Stromal cell of bone marrow (primary cell): ENCODE measurements at regions not wholly inside any gene's neighbourhood (a gene's known extent, or its start where the extent isn't known, plus 50 kb on each side); places are given as distances from the start of the nearest gene placed in this dataset.
"Not testable (repeated sequence)": the region's sequence is repeated elsewhere in the genome, so short reads cannot be mapped to it uniquely, and the experiment has no call there.

Source experiments
- DNase-seq: peaks from one replicate; pipeline ENCODE4 v3.0.0-alpha.2; 2012; ENCODE audit warnings: low read depth

DNA sequence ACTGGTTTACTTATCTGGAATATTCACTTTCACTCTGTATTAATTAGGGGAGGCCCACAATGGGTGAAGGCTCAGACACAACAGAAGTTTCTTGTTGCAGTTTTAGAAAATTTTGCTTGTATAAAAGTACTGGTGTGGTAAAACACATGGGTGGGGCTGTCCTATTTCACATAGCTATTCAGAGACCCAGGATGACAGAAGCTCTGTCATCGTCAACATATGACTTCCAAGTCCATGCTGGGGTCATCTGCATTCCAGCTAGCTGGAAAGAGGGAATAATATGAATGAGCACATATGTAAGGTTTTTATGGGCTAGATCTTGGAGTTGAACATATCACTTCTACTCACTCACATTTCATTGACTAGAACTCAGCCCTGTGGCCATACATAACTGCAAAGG is 166.4 kb upstream of the KCTD3 start:
- DNase-seq: no peak

DNA sequence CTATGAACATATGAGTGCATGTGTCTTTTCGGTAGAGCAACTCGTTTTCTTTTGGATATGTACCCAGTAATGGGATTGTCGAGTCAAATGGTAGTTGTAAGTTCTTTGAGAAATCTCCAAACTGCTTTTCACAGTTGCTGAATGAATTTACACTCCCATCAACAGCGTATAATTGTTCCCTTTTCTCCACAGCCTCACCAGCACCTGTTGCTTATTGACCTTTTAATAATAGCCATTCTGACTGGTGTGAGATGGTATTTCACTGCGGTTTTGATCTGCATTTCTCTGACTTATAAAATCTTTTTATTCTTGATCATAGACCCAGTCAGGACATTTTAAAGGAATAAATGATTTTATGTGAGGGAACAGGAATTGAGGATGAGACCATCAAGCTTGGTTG is 165.0 kb upstream of the KCTD3 start:
- no peak for DNase-seq

DNA sequence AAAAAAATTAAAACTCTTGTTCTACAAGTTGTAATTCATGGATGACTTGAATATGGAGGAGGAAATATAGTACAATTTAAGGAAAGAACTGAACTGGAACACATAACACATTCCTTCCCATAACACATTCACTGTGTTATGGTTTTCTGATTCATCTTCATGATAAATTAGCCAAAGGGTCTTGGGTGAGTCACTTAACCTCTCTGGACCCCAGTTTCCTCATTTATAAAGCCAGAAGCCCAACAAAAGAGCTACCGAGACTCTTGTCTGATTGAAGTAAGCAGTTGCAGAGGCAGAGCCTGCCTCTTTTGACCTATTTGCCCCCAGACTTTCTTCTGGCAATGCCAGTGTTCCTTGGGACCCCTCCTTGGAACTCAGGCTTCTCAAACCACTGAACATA is 161.9 kb upstream of the KCTD3 start:
- DNase-seq: no peak

DNA sequence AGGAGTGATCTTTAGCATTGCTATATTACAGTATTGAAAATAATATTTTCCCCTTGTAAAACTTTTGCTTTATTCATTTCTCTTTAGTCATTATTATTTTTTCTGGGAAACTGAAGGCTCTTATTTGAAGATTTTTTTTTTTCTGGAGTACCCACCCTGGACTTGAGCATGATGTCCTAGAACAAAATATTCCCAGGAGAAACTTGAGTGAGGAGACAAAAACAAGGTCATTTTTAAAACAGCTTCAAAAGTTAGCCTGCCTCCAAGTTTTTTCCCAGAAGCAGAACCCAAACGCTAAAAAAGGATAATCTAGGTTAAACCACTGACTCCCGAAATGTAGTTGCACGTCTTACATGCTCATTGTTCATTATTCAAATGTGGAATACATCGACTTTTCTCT is 160.2 kb upstream of the KCTD3 start:
- DNase-seq: no peak

DNA sequence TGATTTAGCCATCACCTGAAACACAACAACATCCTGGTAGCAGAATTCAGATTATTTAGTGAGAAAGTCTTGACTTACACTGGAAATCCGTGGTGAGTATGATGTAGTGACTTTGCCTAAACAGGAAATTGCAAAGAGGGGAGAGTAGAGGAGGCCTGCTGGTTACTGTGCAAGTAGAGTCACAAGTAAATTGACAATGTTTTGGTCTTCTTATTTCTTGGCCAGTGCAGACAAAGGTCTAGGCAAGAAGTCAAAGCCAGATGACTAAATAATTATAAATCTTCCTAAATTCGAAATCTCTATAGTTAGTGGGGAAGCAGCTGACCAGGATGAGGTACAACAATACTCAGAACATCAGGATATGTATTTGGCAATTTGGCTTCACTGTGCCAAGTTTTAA is 159.5 kb upstream of the KCTD3 start:
- peak; percentile 59 for DNase-seq

DNA sequence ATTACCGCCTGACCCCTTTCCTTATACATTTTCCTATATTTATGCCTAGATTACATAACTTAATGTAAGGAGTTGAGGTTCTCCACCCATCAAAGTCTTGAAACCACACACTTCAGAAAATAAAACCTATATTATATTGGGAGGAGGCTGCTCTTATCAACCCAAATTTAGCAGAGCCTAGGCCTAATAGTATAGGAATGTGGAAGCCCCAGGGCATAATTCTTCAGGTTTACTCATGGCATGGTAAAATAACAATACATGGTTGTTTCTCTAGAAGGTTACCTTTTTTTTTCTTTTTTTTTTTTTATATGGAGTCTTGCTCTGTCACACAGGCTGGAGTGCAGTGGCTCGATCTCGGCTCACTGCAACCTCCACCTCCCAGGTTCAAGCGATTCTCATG is 157.6 kb upstream of the KCTD3 start:
- DNase-seq: not testable (repeated sequence)

DNA sequence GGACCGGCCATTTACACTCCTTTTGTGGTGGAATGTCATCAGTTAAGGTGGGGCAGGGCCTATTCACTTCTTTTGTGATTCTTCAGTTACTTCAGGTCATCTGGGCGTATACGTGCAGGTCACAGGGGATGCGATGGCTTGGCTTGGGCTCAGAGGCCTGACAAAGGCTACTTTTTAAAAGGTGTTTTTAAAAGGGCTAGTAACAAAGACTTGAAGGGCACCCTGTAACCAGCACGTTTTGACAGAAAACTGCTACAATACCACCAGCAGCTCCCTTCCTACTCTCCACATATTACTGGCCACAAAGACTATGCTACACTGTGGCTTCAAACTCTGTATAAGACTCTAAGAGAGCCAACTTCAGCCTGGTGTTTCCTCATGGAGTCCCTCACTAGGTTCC is 151.6 kb upstream of the KCTD3 start:
- not testable (repeated sequence) for DNase-seq

DNA sequence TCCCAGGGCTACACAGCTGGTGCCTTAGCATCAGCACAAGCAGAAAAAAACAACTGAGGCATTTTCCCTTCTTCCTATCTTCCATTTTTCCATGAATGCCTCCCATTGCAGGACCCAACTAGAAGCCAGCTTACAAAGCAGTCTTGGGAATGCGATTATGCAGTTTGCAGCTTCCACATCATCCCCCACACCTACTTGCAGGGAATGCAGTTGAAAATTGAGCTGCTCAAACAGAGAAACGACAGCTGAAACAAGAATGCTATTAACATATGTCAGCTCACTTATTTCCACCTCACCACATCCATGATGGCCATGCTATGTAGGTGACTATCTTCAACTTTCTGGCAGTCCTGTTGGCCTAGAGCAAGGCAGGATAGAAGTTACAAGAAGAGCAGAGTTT is 150.6 kb upstream of the KCTD3 start:
- no peak for DNase-seq

DNA sequence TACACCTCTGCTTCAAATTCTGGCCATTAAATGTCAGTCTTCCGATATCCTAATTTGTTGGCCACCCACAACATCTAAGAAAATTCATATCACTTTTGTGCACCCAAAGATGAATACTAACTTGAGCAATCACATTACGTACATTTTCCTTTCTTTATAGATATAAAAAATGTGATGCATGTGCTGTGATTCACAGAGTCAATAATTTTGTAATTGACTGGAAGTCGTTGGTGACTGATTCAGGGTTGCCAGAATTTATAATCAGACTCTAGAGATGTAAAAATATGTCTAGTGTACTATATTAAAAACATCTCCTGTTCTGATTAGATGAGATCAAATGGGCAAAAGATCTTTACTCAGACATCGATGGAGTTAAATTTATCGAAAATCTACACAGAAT is 150.0 kb upstream of the KCTD3 start:
- peak; percentile 65 for DNase-seq

DNA sequence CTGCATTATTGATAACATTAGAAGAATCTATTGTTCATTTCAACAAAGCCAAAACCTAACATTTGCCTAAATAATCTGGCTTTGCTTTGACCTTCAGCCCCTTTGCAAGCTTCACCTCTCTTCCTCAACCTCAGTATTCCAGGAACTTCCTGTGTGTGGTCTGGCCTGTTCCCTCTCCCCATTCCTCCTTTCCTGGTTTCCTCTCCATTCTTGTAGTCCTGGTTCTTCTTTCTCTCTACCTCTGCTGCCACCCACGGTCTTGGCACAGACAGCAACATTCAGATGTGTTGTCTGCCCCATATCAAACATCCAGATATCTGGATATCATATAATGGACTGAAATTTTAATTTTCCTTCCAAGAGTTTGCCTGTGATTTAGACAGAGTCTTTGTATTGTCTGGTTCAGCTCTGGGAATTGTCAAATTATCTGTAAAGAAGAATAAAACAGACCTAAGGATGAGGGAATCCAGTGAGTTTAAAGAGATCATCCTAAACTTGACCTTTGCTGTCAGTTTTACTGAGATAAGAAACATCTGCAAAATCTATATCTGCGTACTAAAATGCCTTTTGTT is 148.1 kb upstream of the KCTD3 start:
- DNase-seq: no peak

DNA sequence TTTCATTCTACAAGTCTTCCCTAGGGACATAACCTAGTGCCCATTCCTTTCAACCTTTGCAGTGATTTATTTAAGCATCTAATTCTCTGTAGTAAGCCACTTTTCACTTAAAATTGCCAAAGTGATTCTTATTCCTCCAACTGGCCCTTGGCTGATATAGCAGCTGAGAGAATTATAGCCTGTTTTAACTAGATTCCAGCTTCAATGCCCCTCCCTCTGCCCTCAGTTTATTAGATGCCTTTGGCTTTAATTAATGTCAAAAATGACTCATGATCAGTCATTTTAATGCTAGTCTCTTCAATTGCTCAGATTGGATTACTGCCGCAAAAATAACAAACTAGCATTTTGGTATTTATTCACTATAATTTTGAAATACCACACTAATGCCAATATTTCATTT is 145.4 kb upstream of the KCTD3 start:
- DNase-seq: peak; percentile 44

DNA sequence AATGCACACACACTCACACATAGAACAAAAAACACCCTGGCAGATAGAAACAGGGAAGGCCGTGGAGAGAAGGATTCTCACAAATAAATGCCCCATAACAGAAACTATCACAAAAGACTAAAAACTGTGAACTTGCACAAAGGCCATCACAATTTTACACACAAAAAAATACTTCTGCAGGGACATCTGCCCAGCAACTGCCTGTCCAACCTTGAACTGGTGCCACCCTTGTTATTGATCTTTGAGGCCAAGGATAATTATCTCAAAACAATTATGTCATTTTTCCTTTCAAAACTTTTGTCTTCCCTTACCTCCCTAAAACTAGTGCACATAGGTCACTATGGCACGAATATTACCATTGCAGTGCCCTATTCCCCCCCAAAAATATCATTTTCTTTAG is 143.8 kb upstream of the KCTD3 start:
- DNase-seq: no peak

DNA sequence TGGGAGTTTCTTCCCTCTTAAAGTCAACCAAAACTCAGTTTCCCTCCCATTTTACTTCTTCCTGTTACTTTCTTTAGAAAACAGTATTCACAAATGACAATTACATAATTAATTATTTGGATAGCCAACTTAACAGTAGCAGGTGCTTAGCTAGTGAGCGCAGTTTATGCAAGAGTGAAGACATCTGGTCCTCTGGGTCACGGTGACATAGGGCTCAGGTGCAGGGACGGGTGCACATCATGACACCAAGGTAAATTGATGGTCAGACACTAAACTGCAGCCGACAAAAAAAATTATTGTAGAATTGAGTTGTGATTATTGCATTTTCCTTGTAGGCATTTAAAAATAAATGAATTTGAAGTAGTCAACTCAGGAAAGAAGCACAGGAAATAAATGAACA is 142.0 kb upstream of the KCTD3 start:
- DNase-seq: no peak

DNA sequence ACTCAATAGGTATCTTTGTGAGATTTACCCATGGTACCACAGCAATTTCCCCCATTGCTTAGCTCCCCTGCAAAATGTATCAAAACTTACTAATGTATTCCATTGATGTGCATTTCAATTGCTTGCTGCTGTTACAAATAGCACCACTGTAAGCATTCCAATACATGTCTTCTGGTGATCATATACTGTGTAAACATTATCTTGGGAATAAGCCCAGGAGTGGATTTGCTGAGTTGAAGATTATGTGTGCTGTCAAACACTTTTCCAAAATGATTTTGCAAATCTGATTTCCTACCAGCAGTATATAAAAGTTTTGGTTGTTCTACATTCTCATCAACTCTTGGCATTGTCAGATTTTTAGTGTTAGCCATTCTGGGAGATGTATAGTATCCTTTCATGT is 141.0 kb upstream of the KCTD3 start:
- no peak for DNase-seq

DNA sequence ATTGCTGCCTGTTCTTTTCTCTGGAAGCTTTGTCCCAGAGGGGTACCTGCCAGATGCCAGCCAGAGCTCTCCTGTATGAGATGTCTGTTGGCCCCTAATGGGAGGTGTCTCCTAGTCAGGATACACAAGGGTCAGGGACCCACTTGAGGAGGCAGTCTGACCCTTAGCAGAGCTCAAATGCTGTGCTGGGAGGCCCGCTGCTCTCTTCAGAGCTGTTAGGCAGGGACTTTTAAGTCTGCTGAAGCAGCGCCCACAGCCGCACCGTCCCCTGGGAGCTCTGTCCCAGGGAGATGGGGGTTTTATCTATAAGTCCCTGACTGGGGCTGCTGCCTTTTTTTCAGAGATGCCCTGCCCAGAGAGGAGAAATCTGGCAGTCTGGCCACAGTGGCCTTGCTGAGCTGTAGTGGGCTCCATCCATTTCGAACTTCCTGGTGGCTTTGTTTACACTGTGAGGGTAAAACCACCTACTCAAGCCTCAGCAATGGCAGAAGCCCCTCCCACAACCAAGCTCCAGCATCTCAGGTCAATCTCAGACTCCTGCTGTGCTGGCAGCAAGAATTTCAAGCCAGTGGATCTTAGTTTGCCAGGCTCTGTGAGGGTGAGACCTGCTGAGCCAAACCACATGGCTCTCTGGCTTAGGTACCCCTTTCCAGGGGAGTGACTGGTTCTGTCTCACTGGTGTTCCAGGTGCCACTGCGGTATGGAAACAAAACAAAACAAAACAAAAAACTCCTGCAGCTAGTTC is 134.4 kb upstream of the KCTD3 start:
- DNase-seq: not testable (repeated sequence)

DNA sequence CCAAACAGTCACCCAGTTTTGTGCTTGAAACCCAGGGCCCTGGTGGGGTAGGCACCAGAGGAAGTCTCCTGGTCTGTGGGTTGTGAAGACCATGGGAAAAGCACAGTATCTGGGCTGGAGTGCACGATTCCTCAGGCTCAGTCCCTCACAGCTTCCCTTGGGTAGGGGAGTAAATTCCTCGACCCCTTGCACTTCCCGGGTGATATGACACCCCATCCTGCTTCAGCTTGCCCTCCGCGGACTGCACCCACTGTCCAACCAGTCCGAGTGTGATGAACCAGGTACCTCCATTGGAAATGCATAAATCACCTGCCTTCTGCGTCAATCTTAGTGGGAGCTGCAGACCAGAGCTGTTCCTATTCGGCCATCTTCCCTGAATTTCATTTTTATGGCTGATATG is 133.9 kb upstream of the KCTD3 start:
- DNase-seq: no peak

DNA sequence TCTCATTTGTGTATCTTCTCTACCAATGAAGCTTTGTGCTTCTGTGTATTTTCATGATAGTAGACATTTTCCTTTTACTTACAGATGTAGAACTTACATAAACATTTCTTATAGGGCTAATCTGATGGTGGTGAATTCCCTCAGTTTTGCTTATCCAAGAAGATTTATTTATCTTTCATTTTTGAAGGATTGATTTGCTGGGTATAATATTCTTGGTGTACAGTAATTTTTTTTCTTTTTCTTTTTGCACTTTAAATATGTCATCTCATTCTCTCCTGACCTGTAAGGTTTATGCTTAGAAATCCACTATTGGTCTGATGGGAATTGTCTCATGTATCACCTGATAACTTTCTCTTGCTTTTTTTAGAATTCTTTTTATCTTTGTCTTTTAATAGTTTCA is 127.6 kb upstream of the KCTD3 start:
- no peak for DNase-seq

DNA sequence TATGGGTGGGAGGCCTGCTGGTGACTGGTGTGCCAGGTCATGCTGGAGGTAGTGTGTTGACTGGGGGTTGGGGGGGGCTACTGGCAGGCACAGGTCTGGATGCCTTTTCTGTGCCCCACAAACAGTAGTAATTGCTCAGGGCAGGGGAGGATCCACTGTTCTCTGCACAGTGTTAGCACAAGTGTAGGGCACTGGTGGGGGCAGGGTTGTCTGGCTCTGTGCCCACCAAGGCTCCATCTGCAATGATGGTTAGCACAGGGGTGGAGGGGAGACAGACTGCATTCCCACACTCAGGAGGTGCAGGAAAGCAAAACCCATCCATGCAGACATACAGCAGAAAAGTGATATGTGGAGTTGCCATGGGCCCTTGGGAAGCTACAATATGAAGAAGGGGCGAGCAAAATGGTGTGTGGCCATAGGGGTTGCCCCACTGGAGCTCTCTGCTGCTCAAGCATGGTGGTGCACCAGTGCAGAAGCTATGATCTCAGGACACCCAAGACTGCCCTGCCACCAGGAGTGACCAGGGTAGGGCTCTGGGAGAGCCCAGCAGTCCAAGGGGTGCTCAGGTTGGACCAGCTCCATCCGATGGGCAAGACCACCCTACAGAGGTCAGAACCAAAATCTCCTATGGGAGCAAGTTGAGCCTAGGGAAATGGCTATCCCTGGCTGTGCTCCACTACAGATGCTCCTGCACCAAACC is 122.2 kb upstream of the KCTD3 start:
- no peak for DNase-seq

DNA sequence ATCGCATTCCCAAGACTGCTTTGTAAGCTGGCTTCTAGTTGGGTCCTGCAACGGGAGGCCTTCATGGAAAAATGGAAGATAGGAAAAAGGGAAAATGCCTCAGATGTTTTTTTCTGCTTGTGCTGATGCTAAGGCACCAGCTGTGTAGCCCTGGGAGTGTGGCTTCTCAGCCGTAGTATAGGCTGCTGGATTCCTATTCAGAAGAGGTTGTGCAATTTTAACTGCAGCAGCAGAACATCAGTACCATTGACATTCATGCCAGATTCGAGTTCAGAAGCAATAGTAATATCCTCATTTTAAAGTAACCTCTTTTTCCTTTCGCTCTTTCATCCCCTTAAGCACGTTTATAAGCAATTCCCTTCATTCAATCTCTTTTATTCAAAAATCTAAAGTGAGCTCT is 119.1 kb upstream of the KCTD3 start:
- DNase-seq: not testable (repeated sequence)

DNA sequence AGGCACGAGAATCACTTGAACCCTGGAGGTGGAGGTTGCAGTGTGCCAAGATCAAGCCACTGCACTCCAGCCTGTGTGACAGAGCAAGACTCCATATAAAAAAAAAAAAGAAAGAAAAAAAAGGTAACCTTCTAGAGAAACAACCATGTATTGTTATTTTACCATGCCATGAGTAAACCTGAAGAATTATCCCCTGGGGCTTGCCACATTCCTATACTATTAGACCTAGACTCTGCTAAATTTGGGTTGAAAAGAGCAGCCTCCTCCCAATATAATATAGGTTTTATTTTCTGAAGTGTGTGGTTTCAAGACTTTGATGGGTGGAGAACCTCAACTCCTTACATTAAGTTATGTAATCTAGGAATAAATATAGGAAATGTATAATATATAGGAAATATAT is 118.0 kb upstream of the KCTD3 start:
- not testable (repeated sequence) for DNase-seq

DNA sequence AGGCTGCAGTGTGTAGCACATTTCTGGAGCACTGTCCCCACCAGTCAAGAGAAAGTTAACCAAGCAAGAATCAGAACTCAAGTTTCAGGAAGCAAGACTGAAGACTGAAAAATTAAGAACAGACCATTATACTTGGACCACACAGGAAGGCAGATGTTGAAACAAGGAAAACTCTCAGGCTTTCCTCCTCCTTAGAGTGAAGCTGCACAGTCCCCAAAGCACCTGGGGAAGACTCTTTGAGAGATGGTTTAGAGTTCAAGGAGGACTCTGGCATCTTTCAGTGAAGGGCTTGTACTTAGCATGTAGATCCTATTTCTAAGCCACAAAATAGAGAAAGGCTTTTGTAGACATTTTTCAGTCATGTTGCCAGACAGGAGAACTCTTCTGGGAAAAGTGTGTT is 113.7 kb upstream of the KCTD3 start:
- no peak for DNase-seq

DNA sequence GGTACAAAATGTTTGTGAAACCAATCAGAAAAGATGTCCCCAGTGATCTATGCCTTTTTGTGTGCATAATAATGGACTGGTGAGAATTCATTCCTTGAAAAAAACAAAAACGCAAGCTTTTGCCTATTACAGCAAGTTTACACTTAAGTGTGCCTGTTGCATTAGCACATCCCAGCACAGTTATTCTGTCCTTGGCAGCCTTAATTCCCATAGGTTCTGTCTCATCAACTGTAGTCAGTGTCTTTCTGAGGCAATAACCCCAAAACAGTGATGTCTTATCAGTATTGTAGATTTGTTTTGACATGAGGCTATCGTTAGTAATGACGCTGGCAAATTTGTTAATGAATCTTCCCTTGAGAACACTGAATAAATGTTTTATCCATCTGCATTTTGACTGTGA is 109.9 kb upstream of the KCTD3 start:
- no peak for DNase-seq

DNA sequence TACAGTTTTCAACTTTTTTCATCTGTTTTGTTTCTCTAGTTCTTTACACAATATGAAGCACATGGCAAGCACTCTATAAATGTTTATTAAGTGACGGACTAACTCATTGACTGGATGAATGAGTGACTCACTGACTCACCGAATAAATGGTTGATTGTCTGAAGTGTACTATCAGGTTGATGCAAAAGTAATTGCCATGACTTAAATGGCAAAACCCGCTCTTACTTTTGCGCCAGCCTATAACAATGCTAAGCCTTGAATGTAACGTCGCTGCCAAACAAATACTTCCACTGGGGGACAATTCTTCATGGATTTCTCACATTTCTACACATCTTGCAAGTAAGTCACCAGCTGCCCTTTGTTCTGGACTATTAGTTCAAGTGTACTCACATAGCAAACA is 109.0 kb upstream of the KCTD3 start:
- no peak for DNase-seq

DNA sequence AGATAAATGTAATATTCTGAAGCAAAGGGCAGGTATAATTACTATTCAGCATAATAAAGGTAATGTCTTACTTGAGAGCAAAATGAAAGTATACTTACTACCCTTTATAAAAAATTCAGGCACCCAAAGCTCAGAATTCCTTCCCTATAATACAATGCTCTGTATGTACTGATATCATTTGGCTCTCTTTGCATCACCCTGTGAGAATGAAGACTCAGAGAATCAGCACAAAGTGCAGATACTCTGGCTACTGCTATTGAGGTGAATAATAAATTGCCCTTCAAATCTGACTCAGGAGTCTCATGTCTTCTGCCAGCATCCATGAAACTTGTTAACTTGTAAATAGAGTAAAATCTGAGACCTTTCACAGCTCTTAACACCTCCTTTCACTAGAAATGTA is 108.5 kb upstream of the KCTD3 start:
- no peak for DNase-seq
